ENCODE measurements at regions not wholly inside any gene's neighbourhood (a gene's known extent, or its start where the extent isn't known, plus 50 kb on each side); places are given as distances from the start of the nearest gene placed in this dataset.

DNA sequence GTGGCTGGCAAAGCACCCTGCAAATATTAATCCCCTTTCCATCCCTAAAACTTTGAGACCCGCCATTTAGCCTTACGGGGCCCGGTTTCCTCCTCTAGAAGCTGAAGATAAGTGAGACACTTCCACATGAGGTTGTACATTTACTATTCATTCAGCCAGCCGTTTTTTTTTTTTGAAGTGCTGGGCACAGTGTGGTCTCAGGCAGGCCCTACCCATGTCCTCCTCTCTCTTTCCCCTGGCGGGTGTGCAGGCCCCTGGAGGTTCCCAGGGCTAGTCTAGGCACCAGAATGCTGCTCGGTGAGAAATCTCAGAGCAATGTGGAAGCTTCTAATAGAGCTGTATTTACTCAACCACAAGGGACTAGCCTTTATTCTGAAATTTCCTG lies 107.4 kb upstream of the LARP1 start:
- H3K4me3 ChIP-seq (ENCODE audit: low read depth in 2 of 2, low read length in 2 of 2): no peak overlapping the region
- BruUV-seq (replicated peaks): no TSS peak
- H3K9me3 ChIP-seq (ENCODE audit: control insufficient read depth, insufficient read depth, low read depth, low read length): no peaks in the 10 kb centered on the region
- no peaks in the 10 kb centered on the region for H3K4me1 ChIP-seq (ENCODE audit: control insufficient read depth, insufficient read depth, low read length)
- TF ChIP-seq TCF7L2 (IDR thresholded peaks at IDR 0.05; ENCODE audit: low read depth, low read length) (no peak), SIN3A (IDR thresholded peaks at IDR 0.05; ENCODE audit: borderline replicate concordance, insufficient read depth, low read depth, low read length) (no peak), POLR2AphosphoS5 (IDR thresholded peaks at IDR 0.05; ENCODE audit: low read depth, low read length) (no peak)
- TF ChIP-seq, protein P1, sequence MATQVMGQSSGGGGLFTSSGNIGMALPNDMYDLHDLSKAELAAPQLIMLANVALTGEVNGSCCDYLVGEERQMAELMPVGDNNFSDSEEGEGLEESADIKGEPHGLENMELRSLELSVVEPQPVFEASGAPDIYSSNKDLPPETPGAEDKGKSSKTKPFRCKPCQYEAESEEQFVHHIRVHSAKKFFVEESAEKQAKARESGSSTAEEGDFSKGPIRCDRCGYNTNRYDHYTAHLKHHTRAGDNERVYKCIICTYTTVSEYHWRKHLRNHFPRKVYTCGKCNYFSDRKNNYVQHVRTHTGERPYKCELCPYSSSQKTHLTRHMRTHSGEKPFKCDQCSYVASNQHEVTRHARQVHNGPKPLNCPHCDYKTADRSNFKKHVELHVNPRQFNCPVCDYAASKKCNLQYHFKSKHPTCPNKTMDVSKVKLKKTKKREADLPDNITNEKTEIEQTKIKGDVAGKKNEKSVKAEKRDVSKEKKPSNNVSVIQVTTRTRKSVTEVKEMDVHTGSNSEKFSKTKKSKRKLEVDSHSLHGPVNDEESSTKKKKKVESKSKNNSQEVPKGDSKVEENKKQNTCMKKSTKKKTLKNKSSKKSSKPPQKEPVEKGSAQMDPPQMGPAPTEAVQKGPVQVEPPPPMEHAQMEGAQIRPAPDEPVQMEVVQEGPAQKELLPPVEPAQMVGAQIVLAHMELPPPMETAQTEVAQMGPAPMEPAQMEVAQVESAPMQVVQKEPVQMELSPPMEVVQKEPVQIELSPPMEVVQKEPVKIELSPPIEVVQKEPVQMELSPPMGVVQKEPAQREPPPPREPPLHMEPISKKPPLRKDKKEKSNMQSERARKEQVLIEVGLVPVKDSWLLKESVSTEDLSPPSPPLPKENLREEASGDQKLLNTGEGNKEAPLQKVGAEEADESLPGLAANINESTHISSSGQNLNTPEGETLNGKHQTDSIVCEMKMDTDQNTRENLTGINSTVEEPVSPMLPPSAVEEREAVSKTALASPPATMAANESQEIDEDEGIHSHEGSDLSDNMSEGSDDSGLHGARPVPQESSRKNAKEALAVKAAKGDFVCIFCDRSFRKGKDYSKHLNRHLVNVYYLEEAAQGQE (IDR thresholded peaks at IDR 0.05; ENCODE audit: insufficient read depth in 1 of 2, low read depth in 2 of 2, low read length in 1 of 2): no peak
- TF ChIP-seq, protein P2, sequence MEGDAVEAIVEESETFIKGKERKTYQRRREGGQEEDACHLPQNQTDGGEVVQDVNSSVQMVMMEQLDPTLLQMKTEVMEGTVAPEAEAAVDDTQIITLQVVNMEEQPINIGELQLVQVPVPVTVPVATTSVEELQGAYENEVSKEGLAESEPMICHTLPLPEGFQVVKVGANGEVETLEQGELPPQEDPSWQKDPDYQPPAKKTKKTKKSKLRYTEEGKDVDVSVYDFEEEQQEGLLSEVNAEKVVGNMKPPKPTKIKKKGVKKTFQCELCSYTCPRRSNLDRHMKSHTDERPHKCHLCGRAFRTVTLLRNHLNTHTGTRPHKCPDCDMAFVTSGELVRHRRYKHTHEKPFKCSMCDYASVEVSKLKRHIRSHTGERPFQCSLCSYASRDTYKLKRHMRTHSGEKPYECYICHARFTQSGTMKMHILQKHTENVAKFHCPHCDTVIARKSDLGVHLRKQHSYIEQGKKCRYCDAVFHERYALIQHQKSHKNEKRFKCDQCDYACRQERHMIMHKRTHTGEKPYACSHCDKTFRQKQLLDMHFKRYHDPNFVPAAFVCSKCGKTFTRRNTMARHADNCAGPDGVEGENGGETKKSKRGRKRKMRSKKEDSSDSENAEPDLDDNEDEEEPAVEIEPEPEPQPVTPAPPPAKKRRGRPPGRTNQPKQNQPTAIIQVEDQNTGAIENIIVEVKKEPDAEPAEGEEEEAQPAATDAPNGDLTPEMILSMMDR (IDR thresholded peaks at IDR 0.05): no peak
- in situ Hi-C loops (cut with HindIII; ENCODE audit: low pct_unique_long_range_greater_than_20kb, low sequenced_read_pairs): no loop called here
- CTCF ChIA-PET: interaction anchor here (0.6 kb wide), 1 partner anchor 376 kb away, joined by 4 read pairs; no protein-coding TSS in a partner anchor
- H3K27me3 ChIP-seq (ENCODE audit: control insufficient read depth, insufficient read depth, low read length): no peaks in the 10 kb centered on the region
- ATAC-seq (no peak), DNase-seq (ENCODE audit: low read depth, low spot score) (no peak)
- H3K36me3 ChIP-seq (ENCODE audit: control insufficient read depth, insufficient read depth, low read length): no peaks in the 10 kb centered on the region
- intact Hi-C loops (cut with micrococcal nuclease; ENCODE audit: unreplicated experiment): no loop called here
- POLR2A ChIA-PET: no interaction called here
- H3K27ac ChIP-seq (ENCODE audit: low read length): no peak overlapping the region

DNA sequence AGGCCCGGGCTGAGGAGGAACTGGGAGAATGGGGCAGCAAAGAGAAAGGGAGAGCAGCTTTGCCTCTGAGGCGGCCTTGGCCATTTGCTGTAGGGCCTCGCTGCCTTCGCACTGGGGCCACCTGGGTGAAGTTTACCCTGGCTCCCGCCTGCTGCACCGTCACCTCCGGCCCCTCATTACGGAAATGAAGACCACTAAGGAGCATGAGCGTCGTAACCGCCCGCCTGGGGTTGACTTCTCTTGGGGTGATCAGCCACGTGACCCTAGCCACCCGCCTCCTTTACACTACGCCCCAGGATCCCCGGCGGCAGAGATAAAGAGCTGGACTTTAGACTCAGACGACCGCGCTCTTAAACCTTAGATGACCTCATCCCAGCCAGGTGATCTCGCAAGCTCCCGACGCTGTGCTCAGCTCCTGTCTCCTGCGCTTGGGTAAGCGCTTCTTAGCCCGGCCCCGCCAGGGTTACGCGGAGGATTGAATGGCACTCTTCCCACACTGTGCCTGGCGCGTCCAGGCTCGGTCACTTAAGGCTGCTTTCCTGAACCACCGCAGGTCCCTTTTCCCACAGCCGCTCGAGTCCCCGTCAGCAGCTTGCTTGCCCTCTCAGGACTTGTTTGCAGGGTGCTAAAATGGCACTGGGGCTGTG lies 107.9 kb upstream of the LARP1 start:
- no peak overlapping the region for H3K27ac ChIP-seq (ENCODE audit: low read length)
- H3K36me3 ChIP-seq (ENCODE audit: control insufficient read depth, insufficient read depth, low read length): no peaks in the 10 kb centered on the region
- in situ Hi-C loops (cut with HindIII; ENCODE audit: low pct_unique_long_range_greater_than_20kb, low sequenced_read_pairs): no loop called here
- H3K4me3 ChIP-seq (ENCODE audit: low read depth in 2 of 2, low read length in 2 of 2): no peak overlapping the region
- POLR2A ChIA-PET: no interaction called here
- no peaks in the 10 kb centered on the region for H3K9me3 ChIP-seq (ENCODE audit: control insufficient read depth, insufficient read depth, low read depth, low read length)
- BruUV-seq (replicated peaks): no TSS peak
- no peaks in the 10 kb centered on the region for H3K27me3 ChIP-seq (ENCODE audit: control insufficient read depth, insufficient read depth, low read length)
- no peak for TF ChIP-seq TCF7L2 (IDR thresholded peaks at IDR 0.05; ENCODE audit: low read depth, low read length)
- TF ChIP-seq, protein P2 (IDR thresholded peaks at IDR 0.05): no peak
- no peak for TF ChIP-seq POLR2AphosphoS5 (IDR thresholded peaks at IDR 0.05; ENCODE audit: low read depth, low read length)
- TF ChIP-seq SIN3A (IDR thresholded peaks at IDR 0.05; ENCODE audit: borderline replicate concordance, insufficient read depth, low read depth, low read length): no peak
- TF ChIP-seq, protein P1 (IDR thresholded peaks at IDR 0.05; ENCODE audit: insufficient read depth in 1 of 2, low read depth in 2 of 2, low read length in 1 of 2): no peak
- ATAC-seq (0 out of 2 replicates have a peak, but pooled peaks have one; percentile 13), DNase-seq (ENCODE audit: low read depth, low spot score) (no peak)
- H3K4me1 ChIP-seq (ENCODE audit: control insufficient read depth, insufficient read depth, low read length): no peaks in the 10 kb centered on the region
- intact Hi-C loops (cut with micrococcal nuclease; ENCODE audit: unreplicated experiment): no loop called here
- CTCF ChIA-PET: no interaction called here
